H1 (cell line): ENCODE measurements at regions not wholly inside any gene's neighbourhood (a gene's known extent, or its start where the extent isn't known, plus 50 kb on each side); places are given as distances from the start of the nearest gene placed in this dataset.

Experiments
- CTCF ChIA-PET: fragments of 300-600 bp; sonication (Branson Sonifier 250); formaldehyde crosslinking; loops from one replicate; lab custom pipeline; 2021; ENCODE audit not compliant: partially characterized antibody; lab: Charles Lee
- POLR2A ChIA-PET: fragments of 300-600 bp; sonication (Branson Sonifier 250); formaldehyde crosslinking; loops from one replicate; lab custom pipeline; 2021; ENCODE audit warnings: inconsistent platforms; ENCODE audit not compliant: partially characterized antibody; lab: Charles Lee
- DNase-seq, 2 experiments: peaks; one replicate each; pipeline versions ENCODE4 v3.0.0 to v3.0.0-alpha.2; 2010 to 2022; ENCODE audit warnings: low spot score in 2 of 2, low read depth in 1 of 2, mixed read lengths in 1 of 2
- FAIRE-seq: peaks from 2 replicates; lab custom pipeline; 2011; peaks lifted over from hg19 to GRCh38; lab: Jason Lieb, UNC
- H2AFZ ChIP-seq: 2 replicates; pipeline ENCODE4 v1.8.1; 2012; ENCODE audit warnings: low read length, inconsistent platforms
- H2AK5ac ChIP-seq: 2 replicates; pipeline ENCODE4 v1.6.1; 2013; ENCODE audit warnings: low read depth, low read length
- H2BK120ac ChIP-seq: replicated peaks from 2 replicates; pipeline ENCODE3; 2013; ENCODE audit warnings: low read depth, low read length, inconsistent platforms
- H2BK12ac ChIP-seq: 2 replicates; pipeline ENCODE4 v1.6.1; 2013; ENCODE audit warnings: low read depth, low read length
- H2BK15ac ChIP-seq: 2 replicates; pipeline ENCODE4 v1.6.1; 2013; ENCODE audit warnings: low read length
- H2BK20ac ChIP-seq: 2 replicates; pipeline ENCODE4 v1.6.1; 2013; ENCODE audit warnings: low read length
- H2BK5ac ChIP-seq: 2 replicates; pipeline ENCODE4 v1.6.1; 2013; ENCODE audit warnings: low read depth, low read length
- H3K14ac ChIP-seq: 2 replicates; pipeline ENCODE4 v1.6.1; 2013; ENCODE audit warnings: inconsistent platforms; ENCODE audit not compliant: insufficient read length
- H3K18ac ChIP-seq: 2 replicates; pipeline ENCODE4 v1.6.1; 2013; ENCODE audit warnings: low read length; ENCODE audit errors: extremely low read depth
- H3K23ac ChIP-seq: 2 replicates; pipeline ENCODE4 v1.6.1; 2013; ENCODE audit warnings: inconsistent platforms; ENCODE audit not compliant: insufficient read length
- H3K23me2 ChIP-seq: 2 replicates; pipeline ENCODE4 v1.6.1; 2013; ENCODE audit warnings: low read depth, low read length
- H3K27ac ChIP-seq: 2 replicates; pipeline ENCODE4 v1.6.1; 2011; ENCODE audit warnings: low read depth, low read length, inconsistent platforms
- H3K27me3 ChIP-seq, 4 experiments: replicated peaks in 1 of 4; 1 replicate in 1 of 4; 2 replicates in 3 of 4; pipeline versions ENCODE4 v1.6.1 to v1.8.1; 2011 to 2013; ENCODE audit warnings: low read length in 3 of 4, mild to moderate bottlenecking in 3 of 4, inconsistent platforms in 2 of 4, mixed read lengths in 2 of 4, moderate library complexity in 1 of 4; ENCODE audit not compliant: control insufficient read depth in 3 of 4, insufficient read depth in 3 of 4; ENCODE audit errors: extremely low read depth in 1 of 4
- H3K36me3 ChIP-seq, 4 experiments: 2 replicates each; pipeline versions ENCODE4 v1.6.1 to v1.8.1; 2011 to 2013; ENCODE audit warnings: mild to moderate bottlenecking in 4 of 4, low read length in 3 of 4, moderate library complexity in 2 of 4, control low read depth in 1 of 4, inconsistent platforms in 1 of 4; ENCODE audit not compliant: insufficient read depth in 4 of 4, control insufficient read depth in 2 of 4
- H3K4ac ChIP-seq: replicated peaks from 2 replicates; pipeline ENCODE3; 2013; ENCODE audit warnings: low read length, low read depth, mixed read lengths, inconsistent platforms; ENCODE audit not compliant: insufficient read length
- H3K4me1 ChIP-seq, 4 experiments: replicated peaks in 1 of 4; 1 replicate in 1 of 4; 2 replicates in 3 of 4; pipeline versions ENCODE4 v1.6.1 to v1.8.1; 2011 to 2013; ENCODE audit warnings: low read length in 3 of 4, inconsistent platforms in 2 of 4, mixed read lengths in 1 of 4; ENCODE audit not compliant: insufficient read depth in 4 of 4, control insufficient read depth in 3 of 4
- H3K4me2 ChIP-seq, 2 experiments: 2 replicates each; pipeline versions ENCODE4 v1.6.1 to v1.8.1; 2011 to 2013; ENCODE audit warnings: low read depth in 2 of 2, low read length in 2 of 2, control low read depth in 1 of 2, inconsistent platforms in 1 of 2, mild to moderate bottlenecking in 1 of 2; ENCODE audit not compliant: insufficient read depth in 1 of 2
- H3K4me3 ChIP-seq, 4 experiments: fragments of 200-600, 300-600 bp in 1 of 4; sonication (generic), shearing (Covaris generic), sonication (Bioruptor Twin) in 1 of 4; 2 replicates each; pipeline versions ENCODE4 v1.5.1 to v1.8.1; 2011 to 2016; ENCODE audit warnings: low read length in 4 of 4, low read depth in 3 of 4, control low read depth in 2 of 4, inconsistent platforms in 2 of 4, mild to moderate bottlenecking in 2 of 4, mixed read lengths in 1 of 4, moderate library complexity in 1 of 4; ENCODE audit not compliant: insufficient read depth in 2 of 4; ENCODE audit errors: extremely low read depth in 1 of 4
- H3K56ac ChIP-seq: replicated peaks from 2 replicates; pipeline ENCODE3; 2013; ENCODE audit warnings: low read depth, mild to moderate bottlenecking, mixed read lengths, low read length, inconsistent platforms; ENCODE audit not compliant: insufficient read length
- H3K79me1 ChIP-seq: 2 replicates; pipeline ENCODE4 v1.6.1; 2013; ENCODE audit warnings: low read depth, low read length, control low read depth
- H3K79me2 ChIP-seq, 2 experiments: 2 replicates each; pipeline versions ENCODE4 v1.6.1 to v1.8.1; 2012 to 2013; ENCODE audit warnings: low read length in 2 of 2, mild to moderate bottlenecking in 2 of 2, inconsistent platforms in 1 of 2; ENCODE audit not compliant: insufficient read depth in 2 of 2, control insufficient read depth in 1 of 2
- H3K9ac ChIP-seq, 4 experiments: replicated peaks in 1 of 4; 1 replicate in 1 of 4; 2 replicates in 3 of 4; pipeline versions ENCODE4 v1.6.1 to v1.8.1; 2011 to 2013; ENCODE audit warnings: low read depth in 3 of 4, low read length in 3 of 4, control low read depth in 2 of 4, mild to moderate bottlenecking in 2 of 4, moderate library complexity in 2 of 4, inconsistent platforms in 1 of 4; ENCODE audit errors: extremely low read depth in 1 of 4
- H3K9me3 ChIP-seq, 2 experiments: 2 replicates each; pipeline versions ENCODE4 v1.6.1 to v1.8.1; 2012 to 2013; ENCODE audit warnings: mild to moderate bottlenecking in 2 of 2, moderate library complexity in 2 of 2, control low read depth in 1 of 2, inconsistent platforms in 1 of 2, low read depth in 1 of 2, low read length in 1 of 2, mixed read lengths in 1 of 2; ENCODE audit not compliant: insufficient read depth in 2 of 2
- H4K20me1 ChIP-seq, 2 experiments: replicated peaks in 1 of 2; 2 replicates each; pipeline versions ENCODE3 to v1.8.1; 2011 to 2013; ENCODE audit warnings: inconsistent platforms in 2 of 2, low read length in 2 of 2, mild to moderate bottlenecking in 1 of 2; ENCODE audit not compliant: insufficient read depth in 2 of 2, control insufficient read depth in 1 of 2
- H4K5ac ChIP-seq: 2 replicates; pipeline ENCODE4 v1.6.1; 2013; ENCODE audit warnings: low read length, low read depth, mixed read lengths, inconsistent platforms; ENCODE audit not compliant: insufficient read length
- H4K8ac ChIP-seq: 2 replicates; pipeline ENCODE4 v1.8.0; 2013; ENCODE audit warnings: mild to moderate bottlenecking, moderate library complexity, low read length, inconsistent platforms; ENCODE audit not compliant: insufficient read depth; ENCODE audit errors: extremely low read depth
- H4K91ac ChIP-seq: replicated peaks from 2 replicates; pipeline ENCODE3; 2013; ENCODE audit warnings: low read length, mixed read lengths, inconsistent platforms; ENCODE audit not compliant: insufficient read length
- SRF ChIP-seq: IDR thresholded peaks from 2 replicates; pipeline ENCODE4 v1.6.1; 2011; ENCODE audit warnings: mild to moderate bottlenecking, low read depth, low read length, moderate library complexity
- YY1 ChIP-seq: IDR thresholded peaks from 2 replicates; pipeline ENCODE4 v1.6.1; 2011; ENCODE audit warnings: low read depth, mild to moderate bottlenecking, low read length
- WGBS, 2 experiments: shearing (Covaris generic) in 1 of 2; methylation state at CpG; one replicate each; pipeline versions ENCODE4 v1.1.6 to v1.1.7; 2013 to 2015; ENCODE audit warnings: low lambda C conversion rate in 2 of 2, mixed read lengths in 2 of 2, inconsistent platforms in 1 of 2, low coverage in 1 of 2, missing lambda C conversion rate in 1 of 2; ENCODE audit not compliant: insufficient replicate concordance in 2 of 2, insufficient coverage in 1 of 2, insufficient read length in 1 of 2; ENCODE audit errors: extremely low coverage in 1 of 2, missing lambda C conversion rate in 1 of 2; 5-methylcytosine and 5-hydroxymethylcytosine counted together

DNA sequence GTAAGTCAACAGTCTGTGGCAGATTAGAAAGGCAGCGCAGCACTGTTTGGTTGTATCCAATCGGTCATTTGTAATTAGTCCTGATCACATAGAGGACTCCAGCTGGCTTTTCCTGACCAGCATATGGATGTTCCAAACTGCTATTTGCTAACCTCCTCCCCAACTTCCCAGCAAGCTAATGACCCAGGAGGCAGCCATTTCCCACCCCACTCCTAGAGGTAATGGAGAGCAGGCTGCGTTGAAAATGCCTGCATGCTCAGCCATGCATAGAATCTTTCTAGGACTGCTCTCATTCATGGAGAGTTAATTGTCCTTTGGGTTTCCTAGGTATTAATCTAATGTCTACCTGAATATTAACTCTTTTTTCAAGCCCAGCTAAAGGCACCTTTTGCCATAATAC, 850.6 kb upstream of the WWC1 start:
- H2AK5ac ChIP-seq, result no peak overlapping the region
- no peak overlapping the region for H2BK15ac ChIP-seq

More for the DNA sequence above, 850.6 kb upstream of the WWC1 start:
- Histone ChIP-seq H2AFZ (no peak overlapping the region), H4K20me1 (no peaks in the 10 kb centered on the region), H3K9me3 (no peaks in the 10 kb centered on the region; a peak in 1 of 4 replicates), H3K36me3 (no peaks in the 10 kb centered on the region; a peak in 1 of 8 replicates), H3K4me3 (no peak overlapping the region), H3K23me2 (no peaks in the 10 kb centered on the region), H3K9ac (no peak overlapping the region), H4K8ac (no peak overlapping the region), H3K27me3 (no peaks in the 10 kb centered on the region), H4K91ac (no peak overlapping the region), H3K23ac (no peak overlapping the region), H3K79me1 (no peaks in the 10 kb centered on the region), H3K18ac (no peak overlapping the region), H3K4me2 (no peak overlapping the region), H3K27ac (no peak overlapping the region), H3K56ac (no peak overlapping the region), H3K4me1 (no peaks in the 10 kb centered on the region), H2BK12ac (no peak overlapping the region), H3K79me2 (no peaks in the 10 kb centered on the region), H2BK5ac (no peak overlapping the region), H3K4ac (no peak overlapping the region), H3K14ac (no peak overlapping the region), H2BK20ac (no peak overlapping the region), H2BK120ac (no peak overlapping the region), H4K5ac (no peak overlapping the region)
- TF ChIP-seq YY1 (0 out of 2 replicates have a peak, but pooled peaks have one; percentile 16), SRF (no peak)
- ChIA-PET POLR2A (no interaction called here), CTCF (no interaction called here)
- no peak for FAIRE-seq
- DNase-seq, result no peak
- 56% methylated on average over 3 of the region's 3 CpGs; no CpG with 5 or more reads in 1 of the 2 experiments for WGBS, 2 experiments
